ENCODE measurements at regions not wholly inside any gene's neighbourhood (a gene's known extent, or its start where the extent isn't known, plus 50 kb on each side); places are given as distances from the start of the nearest gene placed in this dataset.

DNA sequence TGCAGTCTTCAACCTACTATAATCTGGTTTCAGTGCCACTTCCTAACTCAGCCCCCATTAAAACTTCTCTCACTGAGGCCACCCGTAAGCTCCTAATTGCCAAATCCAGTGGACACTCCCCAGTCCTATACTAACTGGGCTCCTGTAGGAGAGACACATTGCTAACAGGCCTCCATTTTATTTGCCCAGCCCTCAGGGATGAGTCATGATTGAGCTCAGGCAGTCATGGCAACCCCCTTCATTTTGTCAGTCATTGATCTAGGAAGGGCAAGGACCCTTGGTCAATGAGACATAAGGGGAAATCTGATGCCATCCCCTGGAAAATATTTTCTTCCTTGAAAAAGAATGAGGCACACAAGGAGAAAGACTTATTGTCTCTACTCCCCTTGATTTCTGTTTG is 70.1 kb upstream of the HIF1A start:
- peaks cover 11% of the 10 kb centered on the region for H3K4me1 ChIP-seq (ENCODE audit: insufficient read depth)
- peaks cover 10% of the 10 kb centered on the region for H3K4me1 Mint-ChIP-seq
- no peak for TF ChIP-seq ETS1 (IDR thresholded peaks at IDR 0.05)

DNA sequence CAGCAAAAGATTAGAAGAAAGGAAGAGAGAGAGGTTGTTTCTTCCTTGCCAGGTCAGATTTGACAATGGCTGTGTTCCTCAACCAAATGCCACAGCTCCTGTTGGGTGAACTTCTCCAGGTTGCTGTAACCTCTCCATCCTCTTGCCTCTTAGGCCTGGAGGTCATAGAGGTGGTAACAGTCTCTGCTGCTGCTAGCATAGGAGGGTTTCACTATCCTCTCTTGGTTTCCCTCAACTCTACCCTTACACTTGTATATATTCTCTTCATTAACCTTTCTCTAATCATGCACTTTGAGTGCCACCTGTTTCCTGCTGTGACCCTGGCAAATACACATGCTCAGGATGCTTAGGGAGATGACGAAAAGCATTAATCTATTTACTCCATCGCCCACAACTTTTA is 67.7 kb upstream of the HIF1A start:
- no peak for DNase-seq (ENCODE audit: low spot score)
- no peaks in the 10 kb centered on the region for H3K27me3 ChIP-seq (ENCODE audit: insufficient read depth)
- H3K36me3 Mint-ChIP-seq (ENCODE audit: low read depth): no peaks in the 10 kb centered on the region
- no peak for ATAC-seq
- H3K9me2 ChIP-seq (ENCODE audit: insufficient read depth): peaks cover 5% of the 10 kb centered on the region; the same call in 1 of the 2 replicates
- H3K4me1 Mint-ChIP-seq: peaks cover 13% of the 10 kb centered on the region
- no peak overlapping the region for H3K4me3 ChIP-seq
- no peaks in the 10 kb centered on the region for H3K79me2 ChIP-seq (replicated peaks; ENCODE audit: insufficient read depth)
- H3K27ac Mint-ChIP-seq: no peak overlapping the region
- TF ChIP-seq CTCF (conservative IDR thresholded peaks at IDR 0.05; ENCODE audit: low read depth in 2 of 2): no peak
- TF ChIP-seq POLR2AphosphoS5 (IDR thresholded peaks at IDR 0.05; ENCODE audit: low read depth): no peak
- TF ChIP-seq ZNF114 (CRISPR knock-in tag; IDR thresholded peaks at IDR 0.05): no peak
- no peaks in the 10 kb centered on the region for H3K36me3 ChIP-seq (ENCODE audit: insufficient read depth)
- H3F3A ChIP-seq (replicated peaks; ENCODE audit: low read depth): no peaks in the 10 kb centered on the region
- H3K4me1 ChIP-seq (ENCODE audit: insufficient read depth): peaks cover 11% of the 10 kb centered on the region
- no peaks in the 10 kb centered on the region for H3K9me3 Mint-ChIP-seq
- H3K27ac ChIP-seq (ENCODE audit: low read depth): no peak overlapping the region
- peak overlapping the region; percentile 84; the same call in 1 of the 2 replicates for H2AFZ ChIP-seq
- no peaks in the 10 kb centered on the region for H4K20me1 ChIP-seq (replicated peaks; ENCODE audit: insufficient read depth)
- no peak overlapping the region for H3K4me2 ChIP-seq
- no peak overlapping the region for H3K4me3 Mint-ChIP-seq
- no peaks in the 10 kb centered on the region for H3K27me3 Mint-ChIP-seq (ENCODE audit: insufficient read depth, low read depth, poor library complexity)

More for the DNA sequence above, 70.1 kb upstream of the HIF1A start:
- Histone ChIP-seq H3K4me3 (no peak overlapping the region), H3K4me2 (no peak overlapping the region), H3K27ac (ENCODE audit: low read depth) (no peak overlapping the region), H3K9me2 (ENCODE audit: insufficient read depth) (peaks cover 9% of the 10 kb centered on the region; the same call in 1 of the 2 replicates), H3K79me2 (replicated peaks; ENCODE audit: insufficient read depth) (no peaks in the 10 kb centered on the region), H3F3A (replicated peaks; ENCODE audit: low read depth) (no peaks in the 10 kb centered on the region), H2AFZ (no peak overlapping the region), H3K36me3 (ENCODE audit: insufficient read depth) (no peaks in the 10 kb centered on the region), H4K20me1 (replicated peaks; ENCODE audit: insufficient read depth) (no peaks in the 10 kb centered on the region), H3K27me3 (ENCODE audit: insufficient read depth) (no peaks in the 10 kb centered on the region)
- no peak for DNase-seq (ENCODE audit: low spot score)
- H3K36me3 Mint-ChIP-seq (ENCODE audit: low read depth): no peaks in the 10 kb centered on the region
- no peak overlapping the region for H3K27ac Mint-ChIP-seq
- no peaks in the 10 kb centered on the region for H3K27me3 Mint-ChIP-seq (ENCODE audit: insufficient read depth, low read depth, poor library complexity)
- H3K9me3 Mint-ChIP-seq: no peaks in the 10 kb centered on the region
- H3K4me3 Mint-ChIP-seq: no peak overlapping the region
- ATAC-seq: no peak

GRCh38 chr14:61628016-61628725 is 67.1 kb upstream of the HIF1A start:
- peaks cover 13% of the 10 kb centered on the region for H3K4me1 Mint-ChIP-seq
- peak overlapping the region; percentile 84 for H2AFZ ChIP-seq
- H3K27ac Mint-ChIP-seq: no peak overlapping the region
- H3K4me3 Mint-ChIP-seq: no peak overlapping the region
- H3K4me2 ChIP-seq: no peak overlapping the region
- H3K9me2 ChIP-seq (ENCODE audit: insufficient read depth): peaks cover 5% of the 10 kb centered on the region; the same call in 1 of the 2 replicates
- H3K79me2 ChIP-seq (replicated peaks; ENCODE audit: insufficient read depth): no peaks in the 10 kb centered on the region
- no peaks in the 10 kb centered on the region for H3K27me3 ChIP-seq (ENCODE audit: insufficient read depth)
- H3K36me3 Mint-ChIP-seq (ENCODE audit: low read depth): no peaks in the 10 kb centered on the region
- TF ChIP-seq POLR2AphosphoS5 (IDR thresholded peaks at IDR 0.05; ENCODE audit: low read depth): no peak
- TF ChIP-seq ETS1 (IDR thresholded peaks at IDR 0.05): no peak
- no peak for TF ChIP-seq STAT1 (IDR thresholded peaks at IDR 0.05; ENCODE audit: unreplicated experiment)
- DNase-seq (ENCODE audit: low spot score): no peak
- H3F3A ChIP-seq (replicated peaks; ENCODE audit: low read depth): no peaks in the 10 kb centered on the region
- H4K20me1 ChIP-seq (replicated peaks; ENCODE audit: insufficient read depth): no peaks in the 10 kb centered on the region
- no peak overlapping the region for H3K27ac ChIP-seq (ENCODE audit: low read depth)
- no peaks in the 10 kb centered on the region for H3K27me3 Mint-ChIP-seq (ENCODE audit: insufficient read depth, low read depth, poor library complexity)
- no peaks in the 10 kb centered on the region for H3K36me3 ChIP-seq (ENCODE audit: insufficient read depth)
- ATAC-seq: no peak
- H3K4me3 ChIP-seq: no peak overlapping the region
- H3K9me3 Mint-ChIP-seq: no peaks in the 10 kb centered on the region
- H3K4me1 ChIP-seq (ENCODE audit: insufficient read depth): peaks cover 11% of the 10 kb centered on the region
